HG03039 (cell line): ENCODE measurements at regions not wholly inside any gene's neighbourhood (a gene's known extent, or its start where the extent isn't known, plus 50 kb on each side); places are given as distances from the start of the nearest gene placed in this dataset.

Experiments
- ATAC-seq: cut with Tn5 transposase; IDR thresholded peaks from one replicate; pipeline ENCODE4 v1.9.1; 2021; ENCODE audit warnings: mild to moderate bottlenecking, moderate library complexity; ENCODE audit not compliant: unreplicated experiment

- ATAC-seq, result no peak
Measured at GRCh38 chr12:58253663-58254062, 312.3 kb downstream of the ATP23 start.

DNA sequence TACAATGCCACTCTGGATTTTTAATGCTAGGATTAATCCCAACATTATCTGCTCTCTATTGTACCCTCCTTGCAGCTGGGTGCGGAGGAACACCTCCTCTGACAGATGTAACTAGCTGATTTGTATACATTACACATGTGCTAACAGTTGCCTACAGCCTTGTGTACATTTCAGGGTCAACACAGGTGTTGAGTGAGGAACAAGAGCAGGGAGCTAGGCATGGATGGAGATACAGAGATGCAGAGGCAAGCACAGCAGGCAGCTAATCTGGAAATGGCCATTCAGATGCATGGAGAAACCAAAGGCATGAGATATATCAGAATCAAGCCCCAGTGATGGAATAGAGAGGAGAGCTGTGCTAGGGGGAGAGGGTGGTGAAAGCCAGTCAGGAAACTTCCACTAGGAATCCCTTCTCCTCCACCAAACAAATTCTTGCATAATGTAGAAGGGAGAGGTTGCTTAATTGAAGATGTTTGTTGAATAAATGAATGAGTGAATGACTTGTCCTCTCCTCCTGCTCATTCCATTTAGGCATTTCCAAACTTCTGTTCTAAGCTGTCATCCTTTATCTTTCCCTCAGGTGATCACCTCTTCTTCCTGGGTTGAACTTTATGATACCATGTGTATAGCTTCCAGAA lies 313.2 kb downstream of the ATP23 start:
- no peak for ATAC-seq

- ATAC-seq, result no peak
Measured at GRCh38 chr12:58262796-58263195, 321.4 kb downstream of the ATP23 start.

DNA sequence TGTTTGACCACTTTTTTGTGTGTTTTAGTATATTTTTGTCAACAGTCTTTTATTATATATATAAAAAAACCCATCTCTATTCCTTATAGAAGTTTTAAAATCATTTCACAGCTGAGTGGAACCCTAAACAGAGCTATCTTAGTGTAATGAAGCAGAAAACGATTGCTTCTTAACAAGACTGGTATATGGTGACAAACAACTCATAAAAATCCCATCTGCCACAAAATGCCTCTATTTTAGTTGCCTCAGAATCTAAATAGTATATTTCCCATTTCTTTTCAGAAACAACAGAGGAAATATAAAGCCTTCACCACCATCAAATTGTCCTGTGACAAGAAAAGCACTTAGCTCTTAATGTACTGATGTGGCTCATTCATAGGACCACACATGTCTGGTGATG lies 322.4 kb downstream of the ATP23 start:
- no peak for ATAC-seq

DNA sequence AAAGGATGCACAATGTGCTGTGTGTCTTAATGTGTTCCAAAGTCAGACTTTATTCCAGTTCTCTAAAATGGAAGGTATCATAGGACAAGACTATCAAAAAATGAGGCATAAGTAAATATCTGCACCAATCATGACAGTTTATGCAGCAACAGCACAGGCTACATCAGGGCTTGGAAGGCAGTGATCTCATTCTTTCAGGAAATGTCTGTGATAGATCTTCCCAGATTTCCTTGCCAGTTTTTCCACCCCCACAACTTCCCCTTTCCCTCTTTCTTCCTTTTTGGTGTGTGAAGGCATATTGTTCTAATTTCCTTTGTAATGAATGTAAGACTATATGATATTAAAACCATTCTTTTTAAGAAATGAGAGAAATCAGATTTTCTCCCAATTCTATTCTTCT lies 326.7 kb downstream of the ATP23 start:
- no peak for ATAC-seq

DNA sequence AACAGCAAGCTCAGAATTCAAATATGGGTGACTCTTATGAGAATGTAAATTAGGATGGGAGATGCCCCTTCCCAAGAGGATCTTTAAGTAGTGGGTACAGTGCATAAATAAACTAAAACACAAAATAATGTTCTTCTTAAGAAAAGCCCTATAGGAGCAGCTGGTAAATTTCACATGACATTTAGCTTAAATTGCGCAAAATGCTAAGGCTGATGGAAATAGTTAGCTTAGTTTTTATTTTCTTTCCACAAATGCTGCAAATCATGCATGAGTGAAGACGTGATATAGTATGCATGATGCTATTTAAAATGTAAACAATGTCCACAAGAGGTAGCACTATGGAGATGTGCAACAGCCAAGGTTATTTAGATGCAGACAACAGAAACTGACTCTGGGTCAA lies 328.1 kb downstream of the ATP23 start:
- no peak for ATAC-seq

GRCh38 chr12:58270966-58271705 lies 329.8 kb downstream of the ATP23 start:
- no peak for ATAC-seq

- no peak for ATAC-seq
Measured at GRCh38 chr12:58272461-58272860, 331.1 kb downstream of the ATP23 start.

DNA sequence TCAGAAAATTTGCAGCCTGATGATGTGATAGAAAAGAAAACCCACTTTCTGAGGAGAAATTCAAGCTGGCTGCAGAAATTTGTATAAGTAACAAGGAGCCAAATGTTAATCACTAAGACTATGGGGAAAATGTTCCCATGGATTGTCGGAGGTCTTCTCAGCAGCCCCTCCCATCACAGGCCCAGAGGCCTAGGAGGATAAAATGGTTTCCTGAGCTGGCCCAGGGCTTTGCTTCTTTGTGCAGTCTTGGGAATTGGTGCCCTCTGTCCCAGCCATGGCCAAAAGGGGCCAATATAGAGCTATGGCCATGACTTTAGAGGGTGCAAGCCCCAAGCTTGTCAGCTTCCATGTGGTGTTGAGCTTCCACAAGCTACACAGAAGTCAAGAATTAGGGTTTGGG lies 335.9 kb downstream of the ATP23 start:
- ATAC-seq, result no peak

DNA sequence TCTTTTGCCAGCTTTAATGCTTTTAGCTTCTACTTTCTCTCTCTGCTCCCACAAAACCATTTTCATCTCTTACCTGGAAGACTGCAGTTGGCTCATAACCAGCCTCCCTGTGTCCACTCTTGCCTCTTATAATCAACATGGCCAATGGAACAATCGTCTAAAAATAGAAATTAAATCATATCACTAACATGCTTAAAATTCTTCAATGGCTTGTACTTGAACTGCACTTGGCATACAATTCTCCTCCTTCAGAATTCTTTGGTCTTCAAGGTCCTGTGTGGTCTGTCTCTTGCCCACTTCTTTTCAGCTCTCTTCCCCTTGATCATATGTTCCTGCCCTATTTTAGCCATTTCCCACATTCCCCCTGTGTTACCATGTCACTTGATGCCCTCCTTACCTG lies 342.2 kb downstream of the ATP23 start:
- no peak for ATAC-seq

GRCh38 chr12:58285551-58285950 lies 344.2 kb downstream of the ATP23 start:
- no peak for ATAC-seq

- ATAC-seq, result no peak
Measured at GRCh38 chr12:58286353-58286752, 345.0 kb downstream of the ATP23 start.

- ATAC-seq, result no peak
Measured at GRCh38 chr12:58288190-58288589, 346.8 kb downstream of the ATP23 start.

GRCh38 chr12:58291106-58291505 lies 349.7 kb downstream of the ATP23 start:
- no peak for ATAC-seq

- no peak for ATAC-seq
Measured at GRCh38 chr12:58293308-58293982, 352.1 kb downstream of the ATP23 start.

DNA sequence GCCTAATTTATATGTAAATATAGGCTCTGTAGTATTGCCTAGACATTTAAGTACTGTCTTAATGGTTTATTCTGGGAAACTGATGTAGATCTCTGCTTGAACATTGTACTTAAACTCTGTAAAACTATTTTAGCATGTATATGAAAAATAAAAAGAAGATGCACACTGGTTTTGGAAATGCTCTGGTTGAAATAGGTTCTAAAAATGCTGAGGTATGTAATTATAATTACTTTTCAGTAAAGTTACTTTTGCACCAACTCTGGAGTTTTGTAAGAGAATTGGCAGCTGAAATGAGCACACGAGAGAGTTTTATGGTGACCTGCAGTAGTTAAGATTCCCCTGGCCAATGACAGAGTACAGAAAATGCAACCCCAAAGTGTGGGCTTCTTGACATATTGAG lies 353.9 kb downstream of the ATP23 start:
- ATAC-seq, result no peak

- ATAC-seq, result no peak
Measured at GRCh38 chr12:58296863-58297262, 355.5 kb downstream of the ATP23 start.

GRCh38 chr12:58298803-58299202 lies 357.4 kb downstream of the ATP23 start:
- ATAC-seq, result no peak

DNA sequence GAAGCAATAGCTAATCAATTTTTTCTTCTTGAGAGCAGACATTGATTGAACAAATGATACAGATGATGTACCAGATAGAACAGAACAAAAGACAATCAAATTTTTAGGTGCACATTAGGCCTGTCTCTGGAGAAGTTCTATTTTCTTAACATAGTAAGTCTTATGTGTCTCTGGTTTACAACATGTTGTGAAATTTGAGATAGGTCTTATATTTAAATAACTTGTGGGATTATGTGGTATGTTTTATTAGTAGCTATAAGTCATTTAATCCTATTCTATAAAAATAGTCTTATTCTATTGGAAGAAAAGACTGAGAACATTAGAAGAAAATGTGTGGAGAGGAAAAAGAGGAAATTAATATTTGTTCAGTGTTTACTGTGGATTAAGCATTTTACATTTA lies 358.0 kb downstream of the ATP23 start:
- no peak for ATAC-seq

- no peak for ATAC-seq
Measured at GRCh38 chr12:58301038-58301729, 359.8 kb downstream of the ATP23 start.

- no peak for ATAC-seq
Measured at GRCh38 chr12:58301730-58302122, 360.4 kb downstream of the ATP23 start.
